GM20000 (cell line): ENCODE measurements at regions not wholly inside any gene's neighbourhood (a gene's known extent, or its start where the extent isn't known, plus 50 kb on each side); places are given as distances from the start of the nearest gene placed in this dataset.

Experiments
- DNase-seq: peaks from one replicate; pipeline ENCODE4 v3.0.0; 2012; ENCODE audit warnings: low spot score
- CTCF ChIP-seq: IDR thresholded peaks from 2 replicates; pipeline ENCODE4 v1.5.1; 2012; ENCODE audit warnings: mild to moderate bottlenecking, control low read depth; ENCODE audit errors: extremely low read depth, missing control alignments

- no peak for TF ChIP-seq CTCF
- DNase-seq = no peak
Measured at GRCh38 chr6:160933256-160933655, 58.3 kb upstream of the MAP3K4 start.

GRCh38 chr6:160934157-160934556 is 57.4 kb upstream of the MAP3K4 start:
- no peak for DNase-seq
- TF ChIP-seq CTCF = no peak

GRCh38 chr6:160940197-160940596 is 51.4 kb upstream of the MAP3K4 start:
- TF ChIP-seq CTCF = no peak
- DNase-seq = no peak
